SU-DHL-6 (cell line): ENCODE measurements at regions not wholly inside any gene's neighbourhood (a gene's known extent, or its start where the extent isn't known, plus 50 kb on each side); places are given as distances from the start of the nearest gene placed in this dataset.

Source experiments
- H2AFZ ChIP-seq: fragments of 200-600 bp; sonication (generic); 2 replicates; pipeline ENCODE4 v1.6.1; 2014; ENCODE audit warnings: low read depth, mild to moderate bottlenecking, moderate library complexity, mixed read lengths, antibody characterized with exemption, low read length; ENCODE audit not compliant: severe bottlenecking
- H3F3A ChIP-seq: fragments of 200-600 bp; shearing (Covaris generic); 2 replicates; pipeline ENCODE4 v1.6.0; 2016; ENCODE audit warnings: antibody characterized with exemption, mild to moderate bottlenecking; ENCODE audit not compliant: insufficient read depth
- H3K27ac ChIP-seq: fragments of 200-600 bp; sonication (generic); 2 replicates; pipeline ENCODE4 v1.5.1; 2016; ENCODE audit warnings: low read depth, mild to moderate bottlenecking, low read length, moderate library complexity, mixed read lengths
- H3K27me3 ChIP-seq: fragments of 200-600 bp; sonication (generic), shearing (Covaris generic); 2 replicates; pipeline ENCODE4 v1.6.0; 2014; ENCODE audit warnings: mild to moderate bottlenecking, low read length
- H3K36me3 ChIP-seq: fragments of 200-600 bp; sonication (generic); 2 replicates; pipeline ENCODE4 v1.6.1; 2014; ENCODE audit warnings: mild to moderate bottlenecking, low read length, mixed read lengths
- H3K4me2 ChIP-seq: fragments of 300-600, 200-600 bp; shearing (Covaris generic), sonication (generic); 2 replicates; pipeline ENCODE4 v1.6.0; 2014; ENCODE audit warnings: low read length, low read depth, mild to moderate bottlenecking; ENCODE audit not compliant: poor library complexity, severe bottlenecking
- H3K4me3 ChIP-seq: fragments of 200-600 bp; sonication (generic); 2 replicates; pipeline ENCODE4 v1.5.1; 2014; ENCODE audit warnings: antibody characterized with exemption, low read length, mild to moderate bottlenecking, mixed read lengths; ENCODE audit not compliant: insufficient read depth, poor library complexity, severe bottlenecking
- H3K79me2 ChIP-seq: fragments of 200-600 bp; sonication (generic); 2 replicates; pipeline ENCODE4 v1.6.1; 2014; ENCODE audit warnings: mild to moderate bottlenecking, low read length, moderate library complexity; ENCODE audit not compliant: insufficient read depth
- H3K9ac ChIP-seq: fragments of 200-600 bp; sonication (generic); 2 replicates; pipeline ENCODE4 v1.7.0; 2014; ENCODE audit warnings: mild to moderate bottlenecking, low read length
- H3K9me2 ChIP-seq: fragments of 200-600 bp; sonication (generic); replicated peaks from 2 replicates; pipeline ENCODE4 v1.6.1; 2014; ENCODE audit warnings: low read length; ENCODE audit not compliant: insufficient read depth
- H3K9me3 ChIP-seq: fragments of 200-600 bp; sonication (generic); 2 replicates; pipeline ENCODE4 v1.6.1; 2014; ENCODE audit warnings: low read length, mixed read lengths; ENCODE audit not compliant: insufficient read depth
- H4K20me1 ChIP-seq: fragments of 200-600 bp; sonication (generic); 2 replicates; pipeline ENCODE4 v1.6.1; 2014; ENCODE audit warnings: low read depth, mild to moderate bottlenecking, antibody characterized with exemption, low read length, moderate library complexity, mixed read lengths
- CTCF ChIP-seq: fragments of 200-600 bp; sonication (generic); IDR thresholded peaks from one replicate; pipeline ENCODE4 v1.5.1; 2017; ENCODE audit warnings: antibody characterized with exemption, mild to moderate bottlenecking, low read length, moderate library complexity; ENCODE audit not compliant: insufficient read depth, poor library complexity, severe bottlenecking
- EZH2phosphoT487 ChIP-seq: fragments of 200-600 bp; sonication (generic), shearing (Covaris generic); conservative IDR thresholded peaks from 2 replicates; pipeline ENCODE4 v1.6.1; 2018; ENCODE audit warnings: mild to moderate bottlenecking, antibody characterized with exemption, low read length, moderate library complexity, mixed read lengths

GRCh38 chr13:33373624-33374023, 88.1 kb upstream of the STARD13 start:
- H3K4me3 ChIP-seq, result no peak overlapping the region
- no peaks in the 10 kb centered on the region for H3K9me2 ChIP-seq
- H3F3A ChIP-seq, result no peaks in the 10 kb centered on the region
- no peaks in the 10 kb centered on the region for H3K27me3 ChIP-seq
- H2AFZ ChIP-seq, result no peak overlapping the region
- H3K36me3 ChIP-seq, result no peaks in the 10 kb centered on the region
- H3K79me2 ChIP-seq, result no peaks in the 10 kb centered on the region
- H3K4me2 ChIP-seq, result no peak overlapping the region
- H3K9me3 ChIP-seq, result no peaks in the 10 kb centered on the region
- H3K9ac ChIP-seq, result no peak overlapping the region
- H3K27ac ChIP-seq, result no peak overlapping the region
- TF ChIP-seq CTCF (no peak), EZH2phosphoT487 (no peak)
- no peaks in the 10 kb centered on the region for H4K20me1 ChIP-seq

- H3K36me3 ChIP-seq, result no peaks in the 10 kb centered on the region
- H3K4me2 ChIP-seq, result no peak overlapping the region
- no peaks in the 10 kb centered on the region for H3K9me3 ChIP-seq
- no peaks in the 10 kb centered on the region for H4K20me1 ChIP-seq
- TF ChIP-seq EZH2phosphoT487 (no peak), CTCF (no peak)
- no peak overlapping the region for H3K27ac ChIP-seq
- no peaks in the 10 kb centered on the region for H3K79me2 ChIP-seq
- no peak overlapping the region for H3K9ac ChIP-seq
- H3K4me3 ChIP-seq, result no peak overlapping the region
- H2AFZ ChIP-seq, result no peak overlapping the region
- no peaks in the 10 kb centered on the region for H3F3A ChIP-seq
- H3K9me2 ChIP-seq, result no peaks in the 10 kb centered on the region
- no peaks in the 10 kb centered on the region for H3K27me3 ChIP-seq
Measured at GRCh38 chr13:33375421-33375820, 89.9 kb upstream of the STARD13 start.

GRCh38 chr13:33376212-33376611, 90.7 kb upstream of the STARD13 start:
- H3K9ac ChIP-seq, result no peak overlapping the region
- no peaks in the 10 kb centered on the region for H3K36me3 ChIP-seq
- no peak overlapping the region for H3K4me2 ChIP-seq
- H3K9me2 ChIP-seq, result no peaks in the 10 kb centered on the region
- no peaks in the 10 kb centered on the region for H3F3A ChIP-seq
- H3K4me3 ChIP-seq, result no peak overlapping the region
- no peaks in the 10 kb centered on the region for H3K27me3 ChIP-seq
- H3K27ac ChIP-seq, result no peak overlapping the region
- H2AFZ ChIP-seq, result no peak overlapping the region
- no peaks in the 10 kb centered on the region for H4K20me1 ChIP-seq
- no peaks in the 10 kb centered on the region for H3K79me2 ChIP-seq
- no peaks in the 10 kb centered on the region for H3K9me3 ChIP-seq
- TF ChIP-seq CTCF (no peak), EZH2phosphoT487 (no peak)
